ENCODE measurements at regions not wholly inside any gene's neighbourhood (a gene's known extent, or its start where the extent isn't known, plus 50 kb on each side); places are given as distances from the start of the nearest gene placed in this dataset.

GRCh38 chr18:14925281-14925709, 177.3 kb downstream of the ANKRD30B start:
- no peak for DNase-seq
- Histone ChIP-seq H3K9me3 (peaks cover 0 to 10% (median 0%) of the 10 kb centered on the region in 3 donors), H3K27me3 (no peaks in the 10 kb centered on the region), H3K36me3 (no peaks in the 10 kb centered on the region), H3K27ac (no peak overlapping the region), H3K4me3 (no peak overlapping the region), H3K4me1 (no peaks in the 10 kb centered on the region)
- 20 to 79% methylated on average over 1 to 2 of the region's 3 CpGs for WGBS, 2 donors
- intact Hi-C loops (cut with DNase I): no loop called here
- TF ChIP-seq POLR2A (IDR thresholded peaks at IDR 0.05) (no peak), CTCF (IDR thresholded peaks at IDR 0.05) (no peak)

DNA sequence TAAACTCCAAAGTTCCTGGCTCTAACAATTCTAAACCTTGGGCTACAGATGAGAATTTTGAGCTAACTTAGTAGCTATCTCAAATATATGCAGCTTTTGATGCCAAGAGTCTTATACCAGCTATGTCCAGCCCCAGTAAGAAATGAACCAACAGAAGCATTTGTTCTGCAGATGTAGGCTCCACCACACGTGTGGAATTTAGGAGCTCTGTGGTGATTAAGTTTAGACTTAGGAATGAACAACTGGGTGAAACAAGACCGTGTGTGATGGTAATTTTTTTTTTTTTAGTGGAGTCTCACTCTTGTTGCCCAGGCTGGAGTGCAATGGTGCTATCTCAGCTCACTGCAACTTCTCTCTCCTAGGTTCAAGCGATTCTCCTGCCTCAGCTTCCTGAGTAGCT, 179.7 kb downstream of the ANKRD30B start:
- H3K9me3 ChIP-seq: peaks cover 0 to 13% (median 0%) of the 10 kb centered on the region in 3 donors
- no peaks in the 10 kb centered on the region for H3K36me3 ChIP-seq
- no peaks in the 10 kb centered on the region for H3K27me3 ChIP-seq
- intact Hi-C loops (cut with DNase I): no loop called here
- H3K4me3 ChIP-seq: no peak overlapping the region
- H3K4me1 ChIP-seq: no peaks in the 10 kb centered on the region
- WGBS, 2 donors: 39 to 60% methylated on average over 3 of the region's 3 CpGs
- TF ChIP-seq CTCF (IDR thresholded peaks at IDR 0.05) (no peak), POLR2A (IDR thresholded peaks at IDR 0.05) (no peak)
- H3K27ac ChIP-seq: no peak overlapping the region
- DNase-seq: no peak

DNA sequence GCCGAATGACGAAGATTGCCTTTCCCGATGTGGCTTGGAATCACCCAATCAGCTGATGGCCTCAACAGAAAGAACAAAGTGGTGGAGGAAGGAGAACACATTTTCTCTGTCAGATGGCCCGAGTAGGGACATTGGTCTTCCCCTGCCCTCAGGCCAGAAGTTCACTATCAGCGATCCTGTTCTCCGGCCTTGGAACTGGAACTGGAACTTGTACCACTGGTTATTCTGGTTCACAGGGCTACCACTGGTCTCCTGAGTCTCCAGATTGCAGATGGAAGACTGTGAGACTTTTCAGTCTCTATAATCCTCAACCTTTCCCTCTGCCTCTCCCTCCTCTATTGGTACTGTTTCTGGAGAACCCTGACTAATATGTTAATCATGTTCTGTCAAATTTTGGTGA, 180.4 kb downstream of the ANKRD30B start:
- H3K27me3 ChIP-seq: no peaks in the 10 kb centered on the region
- TF ChIP-seq POLR2A (IDR thresholded peaks at IDR 0.05) (no peak), CTCF (IDR thresholded peaks at IDR 0.05) (no peak)
- H3K4me3 ChIP-seq: no peak overlapping the region
- intact Hi-C loops (cut with DNase I): no loop called here
- WGBS, 2 donors: 78 to 87% methylated on average over 6 of the region's 6 CpGs
- peaks cover 0 to 6% (median 0%) of the 10 kb centered on the region in 3 donors for H3K9me3 ChIP-seq
- no peak for DNase-seq
- H3K27ac ChIP-seq: no peak overlapping the region
- H3K36me3 ChIP-seq: no peaks in the 10 kb centered on the region
- no peaks in the 10 kb centered on the region for H3K4me1 ChIP-seq

DNA sequence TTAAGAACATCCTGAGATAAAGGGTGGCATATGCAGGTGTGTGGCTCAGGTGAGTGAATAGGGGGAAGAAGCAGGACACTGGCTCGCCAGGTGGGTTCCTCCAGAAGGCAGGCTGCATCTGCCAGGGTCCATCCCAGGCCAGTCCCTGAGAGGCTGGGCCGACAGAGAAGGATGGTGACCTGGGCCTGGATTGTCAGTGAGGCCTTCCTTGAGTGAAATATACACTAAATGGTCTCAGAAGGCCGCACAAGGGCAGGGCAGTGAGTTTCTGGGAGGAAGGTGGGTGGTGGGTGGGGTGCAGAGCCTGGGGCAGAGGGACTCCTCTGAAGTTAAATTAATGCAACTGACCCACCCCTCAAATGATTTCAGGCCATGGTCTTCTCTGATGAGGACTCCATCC, 182.1 kb downstream of the ANKRD30B start:
- no peaks in the 10 kb centered on the region for H3K36me3 ChIP-seq
- no peak overlapping the region for H3K4me3 ChIP-seq
- H3K27me3 ChIP-seq: no peaks in the 10 kb centered on the region
- H3K27ac ChIP-seq: no peak overlapping the region
- WGBS, 2 donors: 42 to 67% methylated on average over 3 of the region's 3 CpGs
- intact Hi-C loops (cut with DNase I): no loop called here
- peaks cover 0 to 4% (median 0%) of the 10 kb centered on the region in 3 donors for H3K9me3 ChIP-seq
- no peak for DNase-seq
- H3K4me1 ChIP-seq: no peaks in the 10 kb centered on the region
- no peak for TF ChIP-seq POLR2A (IDR thresholded peaks at IDR 0.05)

- Histone ChIP-seq H3K27ac (no peak overlapping the region), H3K9me3 (peaks cover 0 to 4% (median 0%) of the 10 kb centered on the region in 3 donors), H3K4me3 (no peak overlapping the region), H3K27me3 (no peaks in the 10 kb centered on the region), H3K36me3 (no peaks in the 10 kb centered on the region), H3K4me1 (no peaks in the 10 kb centered on the region)
- 57 to 69% methylated on average over 2 of the region's 2 CpGs for whole genome bisulfite sequencing, 2 donors
- intact Hi-C loops (cut with DNase I): no loop called here
- DNase-seq: no peak
- TF ChIP-seq CTCF (IDR thresholded peaks at IDR 0.05): no peak
- TF ChIP-seq POLR2A (IDR thresholded peaks at IDR 0.05): no peak
These were observed 182.6 kb downstream of the ANKRD30B start for GRCh38 chr18:14930576-14930975.

Measured in esophagus squamous epithelium (tissue), 5 donors.